ENCODE measurements at regions not wholly inside any gene's neighbourhood (a gene's known extent, or its start where the extent isn't known, plus 50 kb on each side); places are given as distances from the start of the nearest gene placed in this dataset.

GRCh38 chr9:82790875-82791274 lies 272.1 kb downstream of the RASEF start:
- no peak for TF ChIP-seq CREB1 (IDR thresholded peaks at IDR 0.05; ENCODE audit: low read depth)

GRCh38 chr9:82791692-82792091 lies 271.2 kb downstream of the RASEF start:
- TF ChIP-seq USF1 (IDR thresholded peaks at IDR 0.05) (no peak), FOXM1 (IDR thresholded peaks at IDR 0.05; ENCODE audit: borderline replicate concordance, low read depth) (no peak), TCF12 (IDR thresholded peaks at IDR 0.05; ENCODE audit: low read depth) (no peak), MAX (IDR thresholded peaks at IDR 0.05) (no peak), NFIC (IDR thresholded peaks at IDR 0.05) (no peak), YY1 (IDR thresholded peaks at IDR 0.05; ENCODE audit: low read depth) (no peak), RAD21 (IDR thresholded peaks at IDR 0.05; ENCODE audit: low read depth) (no peak), TAF1 (IDR thresholded peaks at IDR 0.05; ENCODE audit: low read depth) (no peak), TEAD4 (IDR thresholded peaks at IDR 0.05) (no peak), EGR1 (IDR thresholded peaks at IDR 0.05) (no peak), CREB1 (IDR thresholded peaks at IDR 0.05; ENCODE audit: low read depth) (no peak), EP300 (IDR thresholded peaks at IDR 0.05; ENCODE audit: borderline replicate concordance) (no peak), CEBPB (IDR thresholded peaks at IDR 0.05) (no peak), ZBTB7A (IDR thresholded peaks at IDR 0.05; ENCODE audit: low read depth) (no peak)
- TF ChIP-seq, protein P1, sequence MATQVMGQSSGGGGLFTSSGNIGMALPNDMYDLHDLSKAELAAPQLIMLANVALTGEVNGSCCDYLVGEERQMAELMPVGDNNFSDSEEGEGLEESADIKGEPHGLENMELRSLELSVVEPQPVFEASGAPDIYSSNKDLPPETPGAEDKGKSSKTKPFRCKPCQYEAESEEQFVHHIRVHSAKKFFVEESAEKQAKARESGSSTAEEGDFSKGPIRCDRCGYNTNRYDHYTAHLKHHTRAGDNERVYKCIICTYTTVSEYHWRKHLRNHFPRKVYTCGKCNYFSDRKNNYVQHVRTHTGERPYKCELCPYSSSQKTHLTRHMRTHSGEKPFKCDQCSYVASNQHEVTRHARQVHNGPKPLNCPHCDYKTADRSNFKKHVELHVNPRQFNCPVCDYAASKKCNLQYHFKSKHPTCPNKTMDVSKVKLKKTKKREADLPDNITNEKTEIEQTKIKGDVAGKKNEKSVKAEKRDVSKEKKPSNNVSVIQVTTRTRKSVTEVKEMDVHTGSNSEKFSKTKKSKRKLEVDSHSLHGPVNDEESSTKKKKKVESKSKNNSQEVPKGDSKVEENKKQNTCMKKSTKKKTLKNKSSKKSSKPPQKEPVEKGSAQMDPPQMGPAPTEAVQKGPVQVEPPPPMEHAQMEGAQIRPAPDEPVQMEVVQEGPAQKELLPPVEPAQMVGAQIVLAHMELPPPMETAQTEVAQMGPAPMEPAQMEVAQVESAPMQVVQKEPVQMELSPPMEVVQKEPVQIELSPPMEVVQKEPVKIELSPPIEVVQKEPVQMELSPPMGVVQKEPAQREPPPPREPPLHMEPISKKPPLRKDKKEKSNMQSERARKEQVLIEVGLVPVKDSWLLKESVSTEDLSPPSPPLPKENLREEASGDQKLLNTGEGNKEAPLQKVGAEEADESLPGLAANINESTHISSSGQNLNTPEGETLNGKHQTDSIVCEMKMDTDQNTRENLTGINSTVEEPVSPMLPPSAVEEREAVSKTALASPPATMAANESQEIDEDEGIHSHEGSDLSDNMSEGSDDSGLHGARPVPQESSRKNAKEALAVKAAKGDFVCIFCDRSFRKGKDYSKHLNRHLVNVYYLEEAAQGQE (IDR thresholded peaks at IDR 0.05; ENCODE audit: low read depth): no peak

- TF ChIP-seq EP300 (IDR thresholded peaks at IDR 0.05; ENCODE audit: borderline replicate concordance): no peak
- 0 out of 2 replicates have a peak, but pooled peaks have one; percentile 11 for TF ChIP-seq NFIC (IDR thresholded peaks at IDR 0.05)
Measured at GRCh38 chr9:82797534-82797933, 265.4 kb downstream of the RASEF start.

GRCh38 chr9:82799286-82799685 lies 263.7 kb downstream of the RASEF start:
- no peak for TF ChIP-seq NFIC (IDR thresholded peaks at IDR 0.05)
- TF ChIP-seq YY1 (IDR thresholded peaks at IDR 0.05; ENCODE audit: low read depth): no peak
- no peak for TF ChIP-seq TEAD4 (IDR thresholded peaks at IDR 0.05)
- TF ChIP-seq USF1 (IDR thresholded peaks at IDR 0.05): no peak
- TF ChIP-seq RAD21 (IDR thresholded peaks at IDR 0.05; ENCODE audit: low read depth): no peak
- TF ChIP-seq EP300 (IDR thresholded peaks at IDR 0.05; ENCODE audit: borderline replicate concordance): no peak

DNA sequence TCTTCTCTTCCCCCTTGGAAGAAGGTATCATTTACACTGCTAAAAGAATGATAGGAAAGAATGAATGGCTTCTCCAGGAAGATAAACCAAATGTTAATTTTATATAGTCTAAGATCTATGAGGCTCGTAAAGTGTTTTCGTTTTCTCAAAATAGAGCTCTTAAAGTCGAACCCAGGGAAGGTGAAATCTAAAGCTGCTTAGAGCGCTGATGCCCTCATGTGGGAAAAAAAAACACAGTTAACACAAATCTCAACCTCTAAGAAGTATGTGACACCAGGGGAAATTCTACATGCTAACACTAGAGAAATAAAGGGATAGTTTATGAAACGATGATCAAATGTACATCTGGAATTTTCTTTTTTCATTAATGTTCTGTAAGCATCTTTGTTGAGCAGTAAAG lies 257.9 kb downstream of the RASEF start:
- TF ChIP-seq CREB1 (IDR thresholded peaks at IDR 0.05; ENCODE audit: low read depth): no peak
- no peak for TF ChIP-seq USF1 (IDR thresholded peaks at IDR 0.05)
- TF ChIP-seq YY1 (IDR thresholded peaks at IDR 0.05; ENCODE audit: low read depth): no peak
- no peak for TF ChIP-seq CEBPB (IDR thresholded peaks at IDR 0.05)
- TF ChIP-seq EGR1 (IDR thresholded peaks at IDR 0.05): no peak
- TF ChIP-seq FOXM1 (IDR thresholded peaks at IDR 0.05; ENCODE audit: borderline replicate concordance, low read depth): no peak
- TF ChIP-seq TCF12 (IDR thresholded peaks at IDR 0.05; ENCODE audit: low read depth): no peak
- no peak for TF ChIP-seq RAD21 (IDR thresholded peaks at IDR 0.05; ENCODE audit: low read depth)
- TF ChIP-seq EP300 (IDR thresholded peaks at IDR 0.05; ENCODE audit: borderline replicate concordance): no peak
- no peak for TF ChIP-seq ZBTB7A (IDR thresholded peaks at IDR 0.05; ENCODE audit: low read depth)
- TF ChIP-seq NFIC (IDR thresholded peaks at IDR 0.05): no peak

- no peak for TF ChIP-seq MAX (IDR thresholded peaks at IDR 0.05)
- no peak for TF ChIP-seq RAD21 (IDR thresholded peaks at IDR 0.05; ENCODE audit: low read depth)
- TF ChIP-seq EP300 (IDR thresholded peaks at IDR 0.05; ENCODE audit: borderline replicate concordance): no peak
- no peak for TF ChIP-seq CEBPB (IDR thresholded peaks at IDR 0.05)
- no peak for TF ChIP-seq ZBTB7A (IDR thresholded peaks at IDR 0.05; ENCODE audit: low read depth)
- TF ChIP-seq TCF12 (IDR thresholded peaks at IDR 0.05; ENCODE audit: low read depth): no peak
- TF ChIP-seq, protein P1 (IDR thresholded peaks at IDR 0.05; ENCODE audit: low read depth): no peak
- no peak for TF ChIP-seq TEAD4 (IDR thresholded peaks at IDR 0.05)
- TF ChIP-seq TAF1 (IDR thresholded peaks at IDR 0.05; ENCODE audit: low read depth): no peak
- TF ChIP-seq USF1 (IDR thresholded peaks at IDR 0.05): no peak
- no peak for TF ChIP-seq CREB1 (IDR thresholded peaks at IDR 0.05; ENCODE audit: low read depth)
- no peak for TF ChIP-seq EGR1 (IDR thresholded peaks at IDR 0.05)
- no peak for TF ChIP-seq FOXM1 (IDR thresholded peaks at IDR 0.05; ENCODE audit: borderline replicate concordance, low read depth)
- no peak for TF ChIP-seq YY1 (IDR thresholded peaks at IDR 0.05; ENCODE audit: low read depth)
- TF ChIP-seq NFIC (IDR thresholded peaks at IDR 0.05): no peak
Measured at GRCh38 chr9:82808478-82808877, 254.5 kb downstream of the RASEF start.

Data from Ishikawa (cell line).